ENCODE measurements at regions not wholly inside any gene's neighbourhood (a gene's known extent, or its start where the extent isn't known, plus 50 kb on each side); places are given as distances from the start of the nearest gene placed in this dataset.

GRCh38 chr3:104855702-104856101, 511.0 kb upstream of the ALCAM start:
- TF ChIP-seq YY1 (IDR thresholded peaks at IDR 0.05; ENCODE audit: insufficient read depth, insufficient read length) (no peak), ZNF274 (IDR thresholded peaks at IDR 0.05; ENCODE audit: low read depth, low read length) (no peak)
